ENCODE measurements at regions not wholly inside any gene's neighbourhood (a gene's known extent, or its start where the extent isn't known, plus 50 kb on each side); places are given as distances from the start of the nearest gene placed in this dataset.

GRCh38 chr12:124618291-124618902 lies 51.0 kb upstream of the NCOR2 start:
- Histone ChIP-seq H3K36me3 (replicated peaks; ENCODE audit: insufficient read depth, low read depth) (no peaks in the 10 kb centered on the region), H3K9me2 (replicated peaks; ENCODE audit: insufficient read depth) (no peaks in the 10 kb centered on the region), H3K27ac (no peak overlapping the region), H3K4me1 (ENCODE audit: insufficient read depth) (peaks cover 8% of the 10 kb centered on the region), H3K4me3 (no peak overlapping the region), H3K9me3 (ENCODE audit: low read depth) (no peaks in the 10 kb centered on the region), H3K4me2 (no peak overlapping the region), H3K79me2 (no peaks in the 10 kb centered on the region), H2AFZ (no peak overlapping the region), H3K27me3 (no peaks in the 10 kb centered on the region), H4K20me1 (ENCODE audit: insufficient read depth, poor library complexity, severe bottlenecking) (no peaks in the 10 kb centered on the region)
- no peak for TF ChIP-seq EZH2 (IDR thresholded peaks at IDR 0.05; ENCODE audit: borderline replicate concordance)
- TF ChIP-seq, protein P1, sequence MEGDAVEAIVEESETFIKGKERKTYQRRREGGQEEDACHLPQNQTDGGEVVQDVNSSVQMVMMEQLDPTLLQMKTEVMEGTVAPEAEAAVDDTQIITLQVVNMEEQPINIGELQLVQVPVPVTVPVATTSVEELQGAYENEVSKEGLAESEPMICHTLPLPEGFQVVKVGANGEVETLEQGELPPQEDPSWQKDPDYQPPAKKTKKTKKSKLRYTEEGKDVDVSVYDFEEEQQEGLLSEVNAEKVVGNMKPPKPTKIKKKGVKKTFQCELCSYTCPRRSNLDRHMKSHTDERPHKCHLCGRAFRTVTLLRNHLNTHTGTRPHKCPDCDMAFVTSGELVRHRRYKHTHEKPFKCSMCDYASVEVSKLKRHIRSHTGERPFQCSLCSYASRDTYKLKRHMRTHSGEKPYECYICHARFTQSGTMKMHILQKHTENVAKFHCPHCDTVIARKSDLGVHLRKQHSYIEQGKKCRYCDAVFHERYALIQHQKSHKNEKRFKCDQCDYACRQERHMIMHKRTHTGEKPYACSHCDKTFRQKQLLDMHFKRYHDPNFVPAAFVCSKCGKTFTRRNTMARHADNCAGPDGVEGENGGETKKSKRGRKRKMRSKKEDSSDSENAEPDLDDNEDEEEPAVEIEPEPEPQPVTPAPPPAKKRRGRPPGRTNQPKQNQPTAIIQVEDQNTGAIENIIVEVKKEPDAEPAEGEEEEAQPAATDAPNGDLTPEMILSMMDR (IDR thresholded peaks at IDR 0.05; ENCODE audit: poor library complexity), result no peak
- TF ChIP-seq EZH2phosphoT487 (IDR thresholded peaks at IDR 0.05; ENCODE audit: low read depth, severe bottlenecking, unreplicated experiment), result no peak
- WGBS (ENCODE audit: low lambda C conversion rate, missing lambda C conversion rate), result 90% methylated on average over 21 of the region's 21 CpGs
- DNase-seq (ENCODE audit: low spot score), result no peak

GRCh38 chr12:124617615-124618014 lies 50.2 kb upstream of the NCOR2 start:
- H3K27ac ChIP-seq, result no peak overlapping the region
- H3K4me3 ChIP-seq, result no peak overlapping the region
- WGBS (ENCODE audit: low lambda C conversion rate, missing lambda C conversion rate), result 85% methylated on average over 19 of the region's 19 CpGs
- no peaks in the 10 kb centered on the region for H3K27me3 ChIP-seq
- H4K20me1 ChIP-seq (ENCODE audit: insufficient read depth, poor library complexity, severe bottlenecking), result no peaks in the 10 kb centered on the region
- no peaks in the 10 kb centered on the region for H3K9me2 ChIP-seq (replicated peaks; ENCODE audit: insufficient read depth)
- no peaks in the 10 kb centered on the region for H3K79me2 ChIP-seq
- H3K36me3 ChIP-seq (replicated peaks; ENCODE audit: insufficient read depth, low read depth), result no peaks in the 10 kb centered on the region
- H3K4me1 ChIP-seq (ENCODE audit: insufficient read depth), result peaks cover 9% of the 10 kb centered on the region
- TF ChIP-seq, protein P1 (IDR thresholded peaks at IDR 0.05; ENCODE audit: poor library complexity), result no peak
- TF ChIP-seq EZH2 (IDR thresholded peaks at IDR 0.05; ENCODE audit: borderline replicate concordance) (no peak), EZH2phosphoT487 (IDR thresholded peaks at IDR 0.05; ENCODE audit: low read depth, severe bottlenecking, unreplicated experiment) (no peak)
- DNase-seq (ENCODE audit: low spot score), result no peak
- no peak overlapping the region for H3K4me2 ChIP-seq
- no peak overlapping the region for H2AFZ ChIP-seq
- no peaks in the 10 kb centered on the region for H3K9me3 ChIP-seq (ENCODE audit: low read depth)

Measured in hepatocyte (in vitro differentiated cells).